ENCODE measurements at regions not wholly inside any gene's neighbourhood (a gene's known extent, or its start where the extent isn't known, plus 50 kb on each side); places are given as distances from the start of the nearest gene placed in this dataset.

GRCh38 chr7:53988376-53988775 lies 553.8 kb upstream of the VSTM2A start:
- no peak for DNase-seq

DNA sequence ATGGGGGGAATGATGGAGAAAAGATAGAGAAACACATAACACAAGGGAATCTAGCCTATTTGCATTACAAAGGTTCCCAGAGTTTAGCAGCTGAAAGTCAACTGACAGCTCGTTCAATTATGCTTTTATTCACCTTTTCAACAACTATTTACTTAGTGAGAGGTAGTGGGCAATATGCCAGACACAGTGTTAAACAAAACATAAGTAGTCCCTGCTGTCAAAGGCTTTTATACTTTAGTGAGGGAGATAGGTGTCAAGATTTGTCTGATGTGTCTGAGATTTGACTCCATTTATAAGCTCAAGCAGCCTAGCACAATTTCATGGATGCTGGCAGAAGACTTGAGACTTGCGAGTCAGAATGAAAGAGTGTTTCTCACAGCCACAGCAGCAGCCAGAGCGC lies 549.0 kb upstream of the VSTM2A start:
- DNase-seq = no peak

- no peak for DNase-seq
These were observed 545.3 kb upstream of the VSTM2A start for GRCh38 chr7:53996876-53997275.

- DNase-seq = no peak
These were observed 527.4 kb upstream of the VSTM2A start for GRCh38 chr7:54014765-54015164.

- DNase-seq = no peak
These were observed 526.9 kb upstream of the VSTM2A start for GRCh38 chr7:54015251-54015650.

DNA sequence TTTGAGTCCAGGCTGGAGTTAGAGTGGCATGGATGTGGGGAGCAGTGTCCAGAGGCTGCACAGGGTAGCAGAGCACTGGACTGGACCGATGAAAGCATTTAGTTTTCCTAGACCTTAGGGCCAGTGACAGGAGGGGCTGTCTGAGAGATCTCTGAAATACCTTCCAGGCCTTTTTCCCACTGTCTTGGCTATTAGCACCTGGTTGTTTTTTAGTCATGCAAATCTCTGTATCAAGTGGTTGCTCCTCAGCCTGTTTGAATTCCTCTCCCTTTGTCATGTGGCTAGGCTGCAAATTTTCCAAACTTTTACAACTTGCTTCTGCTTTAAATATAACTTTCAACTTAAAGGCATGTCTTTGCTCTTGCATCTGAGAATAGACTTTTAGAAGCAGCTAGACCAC lies 504.3 kb upstream of the VSTM2A start:
- DNase-seq = no peak

DNA sequence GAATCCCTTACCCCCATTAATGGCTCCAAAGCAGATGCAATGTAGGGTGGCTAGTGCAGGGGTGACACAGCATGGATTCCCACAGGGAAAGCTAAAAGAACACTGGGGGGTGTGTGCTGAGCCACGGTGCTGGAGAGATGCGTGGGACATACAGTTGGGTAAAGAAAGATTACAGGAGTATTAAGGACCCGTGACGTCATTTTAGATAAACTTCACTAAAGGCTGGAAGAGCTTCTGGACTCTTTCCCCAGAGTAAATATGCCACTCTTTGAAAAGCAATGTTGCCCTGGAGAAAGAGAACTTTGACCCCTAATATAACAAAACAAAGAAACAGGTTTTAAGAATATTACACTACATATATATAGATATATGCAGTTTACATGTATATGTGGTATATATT lies 481.5 kb upstream of the VSTM2A start:
- DNase-seq = no peak

- no peak for DNase-seq
These were observed 475.5 kb upstream of the VSTM2A start for GRCh38 chr7:54066643-54067042.

- DNase-seq = no peak
These were observed 472.3 kb upstream of the VSTM2A start for GRCh38 chr7:54069843-54070242.

DNA sequence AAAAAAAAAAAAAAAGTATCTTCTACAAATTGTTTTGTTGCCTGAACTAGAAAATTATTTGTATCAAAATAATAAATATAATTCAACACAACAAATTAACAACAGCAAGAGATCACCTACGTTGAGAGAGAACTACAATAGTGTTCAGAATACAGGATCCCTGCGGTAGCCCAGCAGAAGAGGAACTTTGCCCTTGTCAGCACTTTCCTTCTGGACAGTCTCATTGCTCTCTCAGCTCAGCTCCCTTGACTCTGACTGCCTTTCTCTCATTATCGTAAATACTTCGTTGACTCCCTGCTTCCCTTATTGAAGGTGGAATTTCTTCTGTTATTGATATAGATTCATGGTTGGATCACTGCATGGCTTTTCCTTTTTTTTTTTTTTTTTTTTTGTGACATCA lies 469.5 kb upstream of the VSTM2A start:
- no peak for DNase-seq

DNA sequence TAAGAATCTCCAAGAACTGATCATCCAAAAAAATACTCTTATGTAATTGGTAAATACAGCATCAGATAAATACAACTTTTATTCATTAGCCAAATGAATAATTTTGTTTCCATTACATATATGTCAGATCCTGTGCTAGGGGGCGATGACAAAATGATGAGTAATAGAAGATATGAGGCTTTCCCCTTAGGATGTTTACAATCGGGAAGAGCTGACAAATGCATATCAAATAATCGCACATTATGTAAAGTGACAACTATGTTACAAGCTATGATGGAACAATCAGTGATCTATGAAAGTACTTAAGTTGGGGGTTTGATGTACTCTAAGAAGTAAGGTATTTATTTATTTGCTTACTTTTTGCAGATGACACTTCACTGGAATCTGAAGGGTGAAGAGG lies 465.6 kb upstream of the VSTM2A start:
- DNase-seq = no peak

DNA sequence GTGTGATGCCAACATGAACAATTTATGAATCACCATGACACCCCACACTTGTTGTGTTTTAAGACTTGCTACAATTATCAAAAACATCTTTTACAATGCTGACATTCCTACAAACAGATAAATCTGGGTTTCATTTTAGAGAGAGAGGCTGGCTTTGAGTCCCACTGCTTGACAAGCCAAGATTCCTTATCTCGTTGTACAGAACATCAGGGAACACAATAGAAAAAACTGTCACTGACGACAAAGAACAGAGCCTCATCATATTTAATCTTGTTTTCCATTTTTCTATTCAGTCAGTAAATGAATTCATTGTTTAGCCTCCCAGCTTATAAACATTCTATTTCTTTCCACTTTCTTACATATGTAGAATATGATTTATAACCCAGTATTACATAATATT lies 461.6 kb upstream of the VSTM2A start:
- no peak for DNase-seq

- no peak for DNase-seq
These were observed 461.2 kb upstream of the VSTM2A start for GRCh38 chr7:54080971-54081370.

- DNase-seq = no peak
These were observed 457.8 kb upstream of the VSTM2A start for GRCh38 chr7:54084340-54084739.

GRCh38 chr7:54090652-54091213 lies 451.4 kb upstream of the VSTM2A start:
- no peak for DNase-seq

GRCh38 chr7:54091322-54091721 lies 450.9 kb upstream of the VSTM2A start:
- DNase-seq = no peak

- DNase-seq = no peak
These were observed 444.3 kb upstream of the VSTM2A start for GRCh38 chr7:54097886-54098285.

DNA sequence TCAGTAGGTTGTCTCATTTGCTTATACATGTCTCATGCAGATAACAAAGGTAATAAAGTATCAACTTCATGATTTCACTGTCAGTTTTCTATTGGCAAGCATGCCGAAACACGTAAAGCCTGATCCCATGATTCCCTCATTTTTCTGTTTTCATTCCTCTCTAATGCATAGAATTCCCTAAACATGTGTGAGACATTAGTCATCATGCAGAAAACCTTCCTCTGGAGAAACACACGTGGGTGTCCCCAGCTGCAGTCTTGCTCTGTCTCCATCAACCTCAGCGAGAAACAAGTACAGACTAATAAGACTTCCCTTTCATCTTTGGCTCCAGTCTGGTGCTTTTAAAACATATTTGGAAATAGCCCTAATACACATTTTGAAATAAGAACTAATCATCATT lies 432.7 kb upstream of the VSTM2A start:
- no peak for DNase-seq

GRCh38 chr7:54111814-54112511 lies 430.2 kb upstream of the VSTM2A start:
- no peak for DNase-seq

DNA sequence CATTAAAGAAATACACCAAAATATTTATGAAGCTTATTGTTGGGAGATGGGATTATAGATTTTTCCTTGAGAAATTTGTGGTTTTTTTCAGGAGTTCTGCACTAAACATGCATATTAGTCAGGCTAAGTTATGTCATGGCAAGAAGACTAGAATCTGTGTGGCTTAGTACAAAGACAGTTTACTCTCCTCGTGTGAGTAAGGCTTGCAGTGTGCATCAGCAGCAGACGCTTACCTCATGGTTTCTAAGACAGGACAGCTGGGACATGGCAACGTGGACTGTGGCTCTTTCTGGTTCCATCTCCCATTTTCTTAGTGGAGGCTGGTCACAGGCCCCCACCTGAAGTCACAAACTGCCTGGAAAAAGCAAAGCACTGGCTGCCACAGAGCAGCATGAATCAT lies 429.6 kb upstream of the VSTM2A start:
- no peak for DNase-seq

GRCh38 chr7:54115028-54115763 lies 427.0 kb upstream of the VSTM2A start:
- no peak for DNase-seq

GRCh38 chr7:54116956-54117355 lies 425.2 kb upstream of the VSTM2A start:
- DNase-seq = no peak

DNA sequence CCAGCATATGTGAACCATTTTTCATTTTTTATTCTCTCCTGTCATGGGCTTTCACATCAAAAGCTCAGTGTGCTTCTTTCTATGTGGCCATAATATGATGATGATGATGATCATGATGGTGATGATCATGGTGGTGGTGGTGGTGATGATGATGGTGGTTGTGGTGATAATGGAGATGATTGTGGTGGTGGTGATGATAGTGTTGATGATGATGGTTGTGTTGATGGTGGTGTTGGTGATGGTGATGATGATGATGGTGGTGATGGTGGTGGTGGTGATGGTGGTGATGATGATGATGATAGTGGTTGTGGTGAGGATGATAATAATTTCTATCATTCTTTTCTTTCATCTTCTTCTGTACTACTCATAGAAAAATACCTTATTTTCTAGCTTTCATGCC lies 413.1 kb upstream of the VSTM2A start:
- no peak for DNase-seq

DNA sequence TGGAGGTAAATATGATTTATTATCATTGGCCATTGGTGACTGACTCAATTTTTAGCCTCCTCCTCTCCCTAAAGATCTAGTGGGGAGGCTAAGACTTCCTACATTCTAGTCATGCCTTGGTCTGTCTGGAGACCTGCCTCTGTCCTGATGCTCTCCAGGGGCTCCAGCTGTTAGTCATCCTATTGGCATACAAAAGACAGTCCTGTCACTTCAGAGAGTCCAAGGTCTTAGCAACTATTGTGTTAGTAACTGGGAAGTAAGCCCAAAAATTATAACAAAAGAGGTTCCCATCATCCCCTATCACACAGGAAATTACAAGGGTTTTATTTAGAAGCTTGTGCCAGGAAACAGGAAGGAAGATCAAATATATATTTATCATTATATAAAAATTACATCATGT lies 400.6 kb upstream of the VSTM2A start:
- DNase-seq = no peak

GRCh38 chr7:54145716-54146115 lies 396.5 kb upstream of the VSTM2A start:
- no peak for DNase-seq

Data from AML-193 (cell line).